Kasumi-1 (cell line): ENCODE measurements at regions not wholly inside any gene's neighbourhood (a gene's known extent, or its start where the extent isn't known, plus 50 kb on each side); places are given as distances from the start of the nearest gene placed in this dataset.

ENCODE experiments used
- DNase-seq, 2 experiments: peaks; one replicate each; lab custom pipeline; 2025; lab: John Stamatoyannopoulos, UW

DNA sequence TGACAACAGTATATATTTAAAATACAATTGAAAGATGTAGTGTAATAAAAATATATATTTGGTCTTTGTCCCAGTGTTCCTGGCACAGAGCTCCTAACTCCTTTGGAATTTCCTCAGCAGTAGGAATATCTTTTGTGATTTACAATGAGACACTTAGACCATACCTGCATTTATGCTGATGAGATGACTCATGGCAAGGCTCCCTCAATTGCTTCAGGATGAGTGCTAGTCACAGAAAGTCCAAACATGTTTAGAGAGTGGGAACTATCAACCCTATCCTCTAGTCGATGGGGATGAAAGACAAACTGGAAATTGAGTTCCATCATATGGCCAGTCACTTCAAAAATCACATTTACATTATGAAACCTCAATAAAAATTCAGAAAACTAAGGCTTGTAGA, 588.3 kb upstream of the LMCD1 start:
- no peak for DNase-seq

DNA sequence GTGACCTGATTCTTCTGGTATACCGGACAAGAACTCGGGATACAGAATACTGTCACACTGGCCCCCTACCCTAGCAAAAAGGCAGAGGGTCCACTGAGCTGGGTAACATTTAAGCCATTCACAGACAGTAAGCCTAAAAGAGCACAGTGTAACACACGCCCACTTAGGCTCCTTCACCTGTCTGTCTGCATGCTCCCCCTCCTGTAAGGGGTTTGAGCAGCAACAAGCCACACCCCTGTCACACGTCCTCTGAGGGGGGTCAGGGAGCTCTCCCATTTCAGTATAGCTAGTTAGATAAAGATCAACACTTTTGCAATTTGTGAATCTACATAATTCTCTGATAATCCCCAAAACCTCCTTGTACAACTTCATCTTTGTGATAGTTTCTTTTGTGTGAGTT, 586.3 kb upstream of the LMCD1 start:
- DNase-seq = no peak

DNA sequence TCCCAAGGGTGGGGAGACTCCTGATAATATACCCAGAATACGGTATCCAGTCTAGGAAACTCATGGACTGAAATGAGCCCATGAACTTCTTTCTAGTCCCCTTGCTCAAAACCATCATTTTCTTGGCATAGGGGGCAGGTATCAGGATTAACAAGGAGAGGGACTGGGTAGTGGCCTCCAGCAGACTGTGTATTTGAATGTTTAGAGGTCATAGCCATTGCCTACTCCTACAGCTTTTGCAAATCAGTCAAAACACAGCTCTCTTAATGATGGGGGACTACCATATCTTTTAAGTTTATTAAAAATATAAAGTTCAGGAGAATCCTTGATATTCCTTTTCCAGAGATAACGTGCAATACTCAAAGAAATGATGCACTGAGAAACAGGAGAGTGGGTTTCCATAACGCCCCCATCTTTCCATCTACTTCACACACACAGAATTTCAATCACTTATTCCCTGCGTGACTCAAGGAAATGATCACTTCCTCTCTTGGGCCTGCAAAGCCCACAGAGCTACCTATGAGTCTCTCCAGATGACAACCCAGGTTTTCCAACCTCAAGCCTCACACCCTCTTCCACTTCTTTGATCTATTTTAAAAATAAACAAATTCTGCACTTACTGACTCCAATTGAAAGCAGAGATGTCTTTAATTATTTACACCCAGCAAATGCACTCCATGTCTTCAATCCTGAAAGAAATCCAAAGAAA, 584.0 kb upstream of the LMCD1 start:
- no peak for DNase-seq

DNA sequence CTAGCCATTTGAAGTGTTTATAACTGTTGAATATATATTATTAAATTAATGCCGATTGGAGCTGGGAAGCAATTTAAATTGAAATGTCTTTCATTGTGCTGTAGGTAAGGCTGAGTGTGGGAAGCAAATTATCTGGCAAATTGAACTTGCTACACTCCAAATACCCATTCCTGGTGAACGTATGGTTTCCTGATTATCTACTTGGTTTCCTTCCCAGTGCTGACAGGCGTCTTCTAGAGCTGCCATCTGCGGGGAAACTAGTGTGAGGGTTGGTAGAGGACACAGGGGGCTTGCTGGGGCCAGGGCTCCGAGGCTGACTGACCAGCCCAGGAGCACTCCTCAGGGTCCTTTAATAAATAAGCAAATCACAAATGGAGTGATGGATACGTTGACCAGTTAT, 581.4 kb upstream of the LMCD1 start:
- DNase-seq = no peak

DNA sequence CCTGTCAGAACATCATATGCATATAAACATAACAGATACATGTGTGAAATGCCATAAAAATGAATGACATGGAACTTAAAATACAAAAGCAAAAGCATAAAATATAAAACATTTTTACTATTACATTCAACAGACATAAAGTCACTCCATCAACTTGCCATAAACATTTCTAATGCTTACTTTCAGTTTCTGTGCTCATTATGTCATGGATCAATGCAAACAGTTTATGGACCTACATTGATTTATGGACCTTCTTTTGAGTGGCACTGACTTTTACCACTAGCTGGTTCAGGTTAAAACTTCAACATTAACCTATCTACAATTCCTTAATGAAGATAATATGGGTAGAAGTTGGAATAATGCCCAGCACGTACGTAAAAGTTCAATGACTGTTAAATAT, 577.4 kb upstream of the LMCD1 start:
- DNase-seq = no peak

DNA sequence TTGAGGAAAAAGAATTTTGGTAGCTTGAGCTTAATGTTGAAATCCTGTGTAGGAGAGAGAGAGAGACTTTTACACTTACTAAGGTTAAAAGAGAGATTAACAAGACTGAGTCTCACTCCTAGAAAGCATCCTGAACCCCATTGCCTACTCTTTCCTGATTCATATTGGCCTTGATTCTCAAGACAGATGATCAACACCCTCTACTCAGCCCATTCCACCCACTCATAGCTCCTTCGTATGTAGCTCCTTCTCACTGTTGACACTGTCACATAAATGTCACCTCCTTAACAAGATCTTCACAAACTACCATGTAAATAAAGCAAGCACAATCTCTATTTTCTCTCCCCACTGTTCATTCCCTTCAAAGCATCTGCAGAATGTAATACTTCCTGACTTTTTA, 574.6 kb upstream of the LMCD1 start:
- DNase-seq = no peak

DNA sequence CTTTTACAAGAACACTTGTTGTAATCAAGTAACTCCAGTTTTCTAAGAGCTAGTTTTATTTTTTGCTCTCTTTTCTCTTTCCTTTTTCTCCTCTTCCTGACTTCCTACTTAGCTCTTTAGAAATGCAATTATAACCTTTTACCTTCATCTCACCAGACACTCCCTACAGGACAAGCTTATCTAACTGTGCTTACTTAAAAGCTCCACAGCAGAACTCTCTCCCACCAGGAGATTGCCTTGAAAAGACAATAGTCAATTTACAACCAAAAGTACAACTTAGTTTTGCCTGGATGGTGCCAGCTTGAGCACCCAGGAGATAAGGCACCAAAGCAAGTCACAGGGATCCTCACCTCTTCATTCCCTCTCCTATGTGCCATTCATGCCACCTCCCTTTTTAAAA, 573.8 kb upstream of the LMCD1 start:
- DNase-seq = no peak

DNA sequence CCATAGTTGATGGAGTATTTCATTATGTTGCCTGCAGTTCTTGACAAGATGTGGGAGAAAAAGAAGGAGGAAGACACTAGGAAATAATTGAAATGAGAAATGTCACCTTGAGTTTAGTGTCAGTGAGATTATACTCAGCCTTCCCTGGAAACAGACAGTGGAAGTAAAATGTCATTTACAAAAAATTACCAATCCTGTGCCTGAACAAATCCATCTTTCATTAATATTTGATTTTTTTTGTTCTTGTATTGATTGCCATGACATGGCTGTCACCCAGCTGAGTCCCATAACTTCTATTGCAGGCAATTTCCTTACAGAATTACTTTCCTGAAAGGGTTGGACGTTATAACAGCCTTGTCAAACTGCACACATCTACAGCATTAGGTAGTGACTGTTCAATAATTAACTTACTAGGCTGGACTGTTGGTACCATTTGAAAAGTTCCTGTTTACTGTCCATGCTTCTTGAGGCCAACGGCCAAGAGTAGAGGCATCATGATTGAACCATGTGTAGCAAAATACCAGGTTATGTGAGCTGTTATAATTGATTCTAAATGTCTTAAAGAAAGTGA, 572.2 kb upstream of the LMCD1 start:
- no peak for DNase-seq

DNA sequence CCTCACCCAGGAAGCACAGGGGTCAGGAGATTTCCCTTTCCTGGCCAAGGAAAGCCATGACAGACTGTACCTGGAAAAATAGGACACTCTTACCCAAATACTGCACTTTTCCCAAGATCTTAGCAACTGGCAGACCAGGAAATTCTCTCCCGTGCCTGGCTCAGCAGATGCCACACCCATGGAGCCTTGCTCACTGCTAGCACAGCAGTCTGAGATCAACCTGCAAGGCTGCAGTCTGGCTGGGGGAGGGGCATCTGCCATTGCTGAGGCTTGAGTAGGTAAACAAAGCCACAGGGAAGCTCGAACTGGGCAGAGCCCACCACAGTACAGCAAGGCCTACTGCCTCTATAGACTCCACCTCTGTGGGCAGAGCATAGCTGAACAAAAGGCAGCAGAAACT, 567.3 kb upstream of the LMCD1 start:
- DNase-seq = no peak

DNA sequence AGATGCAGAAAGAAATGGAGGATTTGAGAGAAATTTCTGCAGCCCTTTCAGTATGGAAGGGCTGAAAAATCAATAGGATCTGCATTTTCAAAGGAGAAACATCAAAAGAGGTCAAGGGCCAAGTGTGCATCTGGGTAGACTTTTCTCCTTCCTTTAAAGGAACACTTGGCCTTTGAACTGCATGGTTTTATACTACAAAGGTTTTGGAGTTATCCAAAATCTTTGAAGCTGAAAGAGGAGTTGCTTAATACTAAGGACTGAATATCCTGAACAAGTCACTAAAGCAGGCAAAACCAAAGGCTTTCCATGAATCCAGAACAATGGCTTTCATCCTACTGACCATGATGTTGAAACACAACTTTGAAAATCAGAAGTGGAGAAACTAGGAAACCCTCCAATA, 553.7 kb upstream of the LMCD1 start:
- no peak for DNase-seq

DNA sequence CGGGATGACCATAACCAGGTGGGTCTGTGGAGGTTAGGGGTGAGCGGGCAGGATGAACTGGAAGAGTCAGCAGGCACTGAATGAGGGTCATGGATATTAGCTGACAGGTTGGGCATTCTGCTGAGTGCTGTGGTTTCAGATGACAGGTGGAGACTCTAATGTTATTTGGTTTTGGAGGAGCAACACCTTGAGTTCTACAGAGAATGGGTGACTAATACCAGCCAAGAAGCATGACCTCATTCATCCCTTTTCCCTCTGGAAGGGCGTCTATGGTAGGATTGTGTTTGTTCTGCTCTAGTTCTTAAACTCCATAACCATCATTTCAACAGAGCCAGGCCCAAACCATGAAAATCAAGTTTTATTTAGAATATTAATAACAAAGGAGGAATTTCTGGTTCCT, 550.7 kb upstream of the LMCD1 start:
- DNase-seq = no peak

DNA sequence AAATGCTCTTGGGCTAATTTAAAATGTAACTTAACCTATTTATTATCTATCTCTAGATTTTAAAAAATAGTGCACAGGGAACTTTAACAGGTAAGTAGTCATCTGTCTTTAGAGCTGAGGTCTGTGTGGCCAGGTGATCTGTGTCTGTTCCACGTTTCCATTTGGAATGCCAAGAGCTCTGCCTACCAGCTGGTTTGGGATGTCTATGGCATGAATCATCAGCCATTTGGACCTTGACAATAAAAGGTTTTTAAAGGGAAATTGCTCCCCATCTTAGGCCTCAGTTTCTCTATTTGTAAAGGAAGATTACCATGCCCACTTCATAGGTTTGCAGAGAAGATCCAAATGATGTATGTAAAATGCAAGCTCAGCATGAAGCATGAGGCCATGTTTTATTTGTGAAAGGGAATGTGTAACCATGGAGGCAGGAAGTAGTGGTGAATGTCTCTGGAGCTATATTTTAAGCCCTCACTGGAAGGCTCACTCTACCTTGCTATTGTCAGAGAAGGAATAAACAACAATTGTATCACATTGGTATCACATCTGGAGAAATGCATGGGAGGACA, 548.1 kb upstream of the LMCD1 start:
- DNase-seq = no peak

DNA sequence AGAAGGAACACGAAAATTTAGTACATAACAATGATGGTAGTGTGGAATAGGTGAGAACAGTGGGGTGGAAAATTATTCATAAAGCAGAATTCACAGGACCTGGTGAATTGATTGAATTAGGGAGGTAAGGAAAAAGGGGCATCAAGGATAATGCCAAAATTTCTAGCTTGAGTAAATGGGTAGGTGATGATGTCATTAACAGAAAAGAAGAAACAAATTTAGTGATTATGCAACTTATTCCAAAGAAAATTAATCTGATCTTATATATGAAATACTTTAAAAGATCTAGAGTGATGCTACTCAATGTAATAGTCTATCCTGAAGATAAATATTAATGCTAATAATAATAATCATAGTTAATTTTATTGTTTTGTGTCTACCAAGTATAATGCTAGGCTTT, 544.6 kb upstream of the LMCD1 start:
- no peak for DNase-seq

DNA sequence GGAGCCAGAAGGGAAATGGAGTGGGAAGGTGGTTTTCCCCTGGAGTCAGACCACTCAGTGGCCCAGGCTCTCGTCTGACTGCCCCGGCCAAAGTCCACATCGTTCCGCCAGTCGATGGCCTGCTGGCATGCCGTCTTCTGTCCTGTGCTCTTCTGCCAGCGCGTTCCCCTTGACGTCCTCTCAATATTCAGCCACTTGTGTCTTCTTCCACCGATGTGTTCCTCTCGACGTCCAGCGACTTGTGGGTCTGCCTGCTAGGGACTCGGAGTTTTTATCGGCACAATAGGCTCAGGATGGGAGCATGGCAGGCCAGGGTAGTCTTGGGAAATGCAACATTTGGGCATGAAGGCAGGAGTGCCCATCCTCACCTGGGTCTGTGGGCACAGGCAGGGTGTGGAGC, 542.5 kb upstream of the LMCD1 start:
- DNase-seq = no peak

DNA sequence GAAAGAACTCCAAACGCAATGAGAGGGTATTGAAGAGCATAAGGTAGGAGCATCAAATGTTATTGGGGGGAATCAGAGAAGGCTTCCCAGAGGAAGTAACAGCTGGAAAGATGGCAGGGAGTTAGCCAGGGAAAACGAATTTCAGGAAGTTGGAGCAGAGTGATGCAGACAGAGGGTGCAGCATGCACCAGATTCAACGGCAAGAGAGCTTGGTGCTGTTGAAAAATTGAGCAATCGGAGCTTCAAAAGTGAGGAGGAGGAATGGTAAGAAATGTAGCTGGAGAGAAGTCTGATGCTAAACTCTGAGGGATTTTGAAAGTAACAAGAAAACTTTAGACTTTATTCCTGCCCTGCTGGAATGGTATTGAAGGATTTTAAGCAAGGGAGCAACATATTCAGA, 541.0 kb upstream of the LMCD1 start:
- no peak for DNase-seq

DNA sequence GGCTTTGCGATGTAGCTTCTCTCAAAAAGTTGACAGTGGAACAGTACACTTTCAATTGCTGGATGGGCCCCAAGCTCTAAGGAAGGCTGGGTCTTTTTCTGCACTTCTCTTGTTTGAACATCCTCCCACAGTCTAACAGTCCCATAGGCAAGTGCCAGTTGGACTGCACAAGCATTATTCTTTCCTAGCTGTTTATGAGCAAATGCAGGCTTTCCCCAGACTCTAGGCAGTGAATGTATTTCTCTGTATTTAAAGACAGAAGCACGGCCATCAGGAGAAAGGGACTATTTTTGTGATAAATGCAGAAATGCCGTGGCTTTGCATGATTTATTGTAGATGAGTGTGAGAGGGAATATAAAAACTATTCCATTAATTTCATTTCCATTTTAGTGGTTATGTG, 539.3 kb upstream of the LMCD1 start:
- no peak for DNase-seq

DNA sequence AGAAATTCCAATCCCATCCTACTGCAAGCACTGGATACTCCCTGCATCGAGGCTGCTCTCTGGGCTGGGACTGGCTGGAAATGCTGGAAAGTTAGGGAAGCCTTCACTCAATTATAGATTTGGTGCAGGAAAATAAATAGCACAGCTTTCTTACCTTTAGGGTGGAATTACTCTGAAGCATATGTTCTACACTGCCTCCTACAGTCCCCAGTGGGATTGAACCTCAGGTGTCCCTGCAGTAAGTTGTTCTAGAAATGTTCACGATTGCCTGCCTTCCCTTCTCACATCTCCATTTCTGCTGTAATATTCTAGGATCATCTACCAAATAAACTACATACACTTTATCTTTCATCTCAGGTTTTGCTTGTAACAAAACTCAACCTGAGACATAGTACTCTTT, 536.7 kb upstream of the LMCD1 start:
- DNase-seq = no peak

DNA sequence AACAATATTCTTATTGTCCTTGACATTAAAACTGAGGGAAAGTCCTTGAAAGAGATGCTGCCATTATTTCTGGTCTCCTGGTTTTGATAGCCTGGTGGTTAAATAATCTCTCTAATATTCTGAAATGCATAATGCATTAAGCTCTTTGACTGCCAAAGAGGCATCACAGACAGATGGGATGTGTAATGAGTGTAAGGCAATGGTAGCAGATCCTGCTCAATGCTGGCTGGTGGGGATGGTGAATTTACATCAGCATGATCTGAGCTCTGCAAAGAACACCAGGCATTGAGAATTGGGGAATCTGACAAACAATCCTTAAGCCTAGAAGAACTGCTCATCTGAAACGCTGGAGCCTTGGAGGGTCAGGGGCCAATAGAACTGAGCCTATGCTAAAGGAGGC, 528.6 kb upstream of the LMCD1 start:
- DNase-seq = no peak

DNA sequence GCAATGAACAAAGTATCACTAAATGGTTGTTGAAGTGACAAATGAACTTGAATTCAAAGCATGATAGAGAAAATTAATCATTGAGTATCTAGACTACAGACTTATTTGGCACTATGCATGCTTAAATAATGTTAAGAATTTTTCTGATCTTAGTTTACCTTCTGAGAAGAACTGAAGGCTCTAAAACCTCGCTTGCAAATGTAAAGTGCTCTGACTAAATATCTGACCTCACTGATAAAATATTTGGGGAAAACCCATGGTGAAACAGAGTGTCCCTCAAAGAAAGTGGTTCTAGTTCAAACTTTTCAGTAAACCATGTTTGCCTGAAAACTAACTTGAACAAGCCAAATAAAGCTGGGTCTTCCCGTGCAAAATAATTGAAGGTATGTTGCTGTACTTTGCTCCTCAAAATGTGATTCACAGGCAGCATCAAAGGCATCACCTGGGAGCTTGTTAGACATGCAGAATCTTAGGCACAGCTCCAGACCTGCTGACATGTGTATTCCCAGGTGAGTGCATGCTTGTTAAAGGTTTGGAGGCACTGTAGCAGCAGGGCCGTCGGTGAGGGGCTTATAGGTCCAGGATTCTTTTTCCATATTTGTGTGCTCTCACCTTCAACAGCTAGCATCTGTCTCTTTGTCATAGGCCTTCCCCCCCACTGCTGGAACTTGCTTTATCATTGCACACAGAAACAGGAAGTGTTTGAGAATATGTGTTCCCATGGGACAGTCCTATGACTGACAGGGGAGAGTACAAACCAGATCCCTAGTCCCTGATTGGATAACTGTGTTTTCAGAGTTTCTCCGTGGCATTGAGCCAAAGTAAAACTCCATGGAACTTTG, 524.2 kb upstream of the LMCD1 start:
- DNase-seq = no peak

DNA sequence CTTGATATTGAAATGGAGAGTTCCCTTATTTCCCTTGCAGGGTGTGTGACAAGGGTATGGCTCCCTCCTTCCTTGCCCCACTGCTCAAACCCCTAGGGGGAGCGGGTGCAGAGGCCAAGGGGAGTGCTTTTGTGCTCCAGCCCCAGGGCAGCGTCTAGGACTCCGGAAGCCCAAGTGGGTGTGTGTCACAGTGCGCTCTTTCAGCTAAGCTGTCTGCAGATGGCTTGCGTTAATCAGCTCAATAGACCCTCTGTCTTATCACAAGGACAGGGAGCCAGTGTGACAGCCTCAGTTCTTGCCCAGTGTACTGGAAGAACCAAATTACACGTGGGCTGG, 523.6 kb upstream of the LMCD1 start:
- no peak for DNase-seq

DNA sequence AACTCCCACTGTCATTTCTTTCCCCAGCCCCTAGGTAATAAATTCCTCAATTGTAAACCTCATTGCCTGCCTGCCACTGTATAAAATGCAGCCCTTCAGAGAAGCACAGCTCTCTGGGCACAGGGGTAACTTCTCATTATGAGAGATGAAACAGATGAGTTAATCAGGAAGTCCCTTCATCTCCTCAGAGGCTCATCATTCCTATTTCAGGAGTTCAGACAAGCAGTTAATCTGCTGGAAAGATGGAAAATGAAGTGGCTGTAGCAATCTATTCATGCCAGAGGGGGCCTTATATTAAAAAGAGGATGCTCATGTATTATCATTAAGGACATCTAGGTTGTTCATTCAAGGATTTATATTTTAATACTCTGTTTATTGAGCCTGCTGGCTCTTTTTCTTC, 519.5 kb upstream of the LMCD1 start:
- no peak for DNase-seq

DNA sequence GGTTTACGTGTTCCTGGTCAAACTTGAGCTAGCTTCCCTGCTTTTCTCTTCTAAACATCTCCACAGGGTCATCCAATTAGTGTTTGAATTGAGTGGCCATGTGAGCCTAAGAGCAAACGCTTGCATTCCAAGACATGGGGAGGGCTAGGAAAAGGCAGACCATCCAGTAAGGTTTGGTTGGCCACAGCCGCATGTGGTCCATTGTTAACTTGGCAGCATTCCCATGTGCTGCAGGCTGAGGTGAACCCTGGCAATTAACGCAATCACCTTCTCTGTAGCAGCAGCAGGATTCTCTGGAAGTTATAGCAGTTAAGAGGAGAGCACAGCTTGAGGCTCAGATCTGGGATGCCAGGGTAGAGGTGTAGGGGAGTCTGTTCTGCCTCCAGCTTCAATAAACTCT, 502.2 kb upstream of the LMCD1 start:
- DNase-seq = no peak

DNA sequence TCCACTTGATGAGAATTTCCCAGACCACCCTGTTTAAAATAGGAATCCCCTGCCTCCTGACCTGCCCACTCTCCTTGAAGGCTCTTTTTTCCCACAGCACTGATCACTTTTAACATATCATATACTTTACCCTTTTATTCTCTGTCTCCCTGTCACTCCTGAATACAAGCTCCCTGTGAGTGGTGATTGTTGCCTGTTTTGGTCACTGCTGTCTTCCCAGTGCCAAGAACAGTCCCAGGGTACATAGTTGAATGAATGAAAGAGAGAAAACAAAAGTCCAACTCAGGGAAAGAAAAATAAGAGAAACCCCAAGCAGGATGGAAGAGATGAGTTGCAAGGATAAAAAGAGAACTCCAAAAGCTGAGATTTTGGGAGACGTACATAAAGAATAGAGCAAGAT, 500.3 kb upstream of the LMCD1 start:
- no peak for DNase-seq
